GM12878 (cell line): ENCODE measurements at regions not wholly inside any gene's neighbourhood (a gene's known extent, or its start where the extent isn't known, plus 50 kb on each side); places are given as distances from the start of the nearest gene placed in this dataset.

Experiments
- ATAC-seq: fragments of 200-7000 bp; cut with Tn5 transposase; 3 replicates; pipeline ENCODE4 v1.9.1; 2020; ENCODE audit warnings: mild to moderate bottlenecking, moderate library complexity
- BruUV-seq: library from RNA; stranded (reverse); fragments of 400-500 nt; replicated peaks from 2 replicates; lab custom pipeline; 2021; lab: Mats Ljungman, UMichigan
- CTCF ChIA-PET: fragments of 300-600 bp; sonication (Branson Sonifier 250); formaldehyde crosslinking; extraction: SDS; loops from one replicate; lab custom pipeline; 2021; ENCODE audit warnings: inconsistent platforms; lab: Yijun Ruan, JAX
- POLR2A ChIA-PET: fragments of 350-600 bp; formaldehyde crosslinking; extraction: SDS; loops from one replicate; lab custom pipeline; 2021; ENCODE audit warnings: inconsistent platforms; lab: Charles Lee
- RAD21 ChIA-PET: fragments of 300-600 bp; sonication (Branson Sonifier 250); formaldehyde crosslinking; loops from one replicate; lab custom pipeline; 2023; ENCODE audit warnings: antibody characterized with exemption; ENCODE audit not compliant: unreplicated experiment; lab: Charles Lee
- SMC1A ChIA-PET: fragments of 300-600 bp; sonication (Branson Sonifier 250); formaldehyde crosslinking; loops from one replicate; lab custom pipeline; 2023; ENCODE audit not compliant: unreplicated experiment, uncharacterized antibody; lab: Charles Lee
- DNase-seq: peaks from one replicate; pipeline ENCODE4 v3.0.0-alpha.2; 2011; ENCODE audit warnings: low read depth, low spot score
- FAIRE-seq: peaks from 3 replicates; lab custom pipeline; 2011; peaks lifted over from hg19 to GRCh38; lab: Jason Lieb, UNC
- H2AFZ ChIP-seq: 2 replicates; pipeline ENCODE4 v1.6.0; 2011; ENCODE audit warnings: low read depth, low read length, control low read depth; ENCODE audit not compliant: control insufficient read depth
- H3K27ac ChIP-seq: 2 replicates; pipeline ENCODE4 v1.5.1; 2011; ENCODE audit warnings: control low read depth; ENCODE audit not compliant: control insufficient read depth, insufficient read depth
- H3K27me3 ChIP-seq, 2 experiments: replicated peaks in 1 of 2; 2 replicates each; pipeline versions ENCODE4 v1.6.0 to v1.6.1; 2011; ENCODE audit warnings: low read length in 1 of 2; ENCODE audit not compliant: control insufficient read depth in 2 of 2, insufficient read depth in 2 of 2
- H3K36me3 ChIP-seq, 2 experiments: 2 replicates each; pipeline ENCODE4 v1.5.1; 2011; ENCODE audit warnings: low read length in 1 of 2; ENCODE audit not compliant: control insufficient read depth in 2 of 2, insufficient read depth in 2 of 2
- H3K4me1 ChIP-seq: 2 replicates; pipeline ENCODE4 v1.6.1; 2011; ENCODE audit warnings: mild to moderate bottlenecking, low read length, moderate library complexity, mixed read lengths; ENCODE audit not compliant: control insufficient read depth, insufficient read depth
- H3K4me2 ChIP-seq: 2 replicates; pipeline ENCODE4 v1.6.0; 2011; ENCODE audit warnings: control low read depth; ENCODE audit not compliant: control insufficient read depth, insufficient read depth
- H3K4me3 ChIP-seq: fragments of 200-600 bp; sonication (generic); 2 replicates; pipeline ENCODE4 v1.5.1; 2016
- H3K79me2 ChIP-seq: 2 replicates; pipeline ENCODE4 v1.6.0; 2011; ENCODE audit warnings: low read length; ENCODE audit not compliant: control insufficient read depth, insufficient read depth
- H3K9ac ChIP-seq: 2 replicates; pipeline ENCODE4 v1.8.0; 2011; ENCODE audit warnings: low read length, control low read depth, mixed read lengths; ENCODE audit not compliant: control insufficient read depth, insufficient read depth
- H3K9me3 ChIP-seq: replicated peaks from 3 replicates; pipeline ENCODE4 v1.5.1; 2011; ENCODE audit warnings: mild to moderate bottlenecking, low read length; ENCODE audit not compliant: control insufficient read depth, insufficient read depth
- H4K20me1 ChIP-seq: 2 replicates; pipeline ENCODE4 v1.6.0; 2011; ENCODE audit not compliant: control insufficient read depth, insufficient read depth
- CBX5 ChIP-seq: sonication (generic); IDR thresholded peaks from 2 replicates; pipeline ENCODE4 v1.6.1; 2016; ENCODE audit warnings: low read depth, moderate library complexity, mild to moderate bottlenecking, inconsistent platforms
- CEBPB ChIP-seq, 2 experiments: fragments of 150-350 bp in 1 of 2; IDR thresholded peaks; 2 replicates each; pipeline ENCODE4 v1.6.1; 2012 to 2014; ENCODE audit warnings: low read depth in 2 of 2, low read length in 2 of 2, borderline replicate concordance in 1 of 2, inconsistent platforms in 1 of 2
- CREM ChIP-seq: IDR thresholded peaks from 2 replicates; pipeline ENCODE4 v1.6.1; 2014; ENCODE audit warnings: antibody characterized with exemption, low read depth
- FOXM1 ChIP-seq: IDR thresholded peaks from 2 replicates; pipeline ENCODE4 v1.6.1; 2012; ENCODE audit warnings: low read depth, mild to moderate bottlenecking, inconsistent platforms, low read length, moderate library complexity
- KDM1A ChIP-seq: fragments of 200-600 bp; sonication (generic); IDR thresholded peaks from 2 replicates; pipeline ENCODE4 v1.6.1; 2016; ENCODE audit warnings: borderline replicate concordance
- MEF2B ChIP-seq: fragments of 450-650 bp; IDR thresholded peaks from 2 replicates; pipeline ENCODE4 v1.6.1; 2018; ENCODE audit warnings: mild to moderate bottlenecking, moderate library complexity; ENCODE audit not compliant: partially characterized antibody, poor library complexity, severe bottlenecking
- RUNX3 ChIP-seq: IDR thresholded peaks from 2 replicates; pipeline ENCODE4 v1.6.1; 2012; ENCODE audit warnings: low read length, inconsistent platforms
- SRF ChIP-seq, 2 experiments: IDR thresholded peaks; 2 replicates each; pipeline ENCODE4 v1.6.1; 2011; ENCODE audit warnings: low read depth in 2 of 2, low read length in 2 of 2, mild to moderate bottlenecking in 1 of 2, moderate library complexity in 1 of 2
- YY1 ChIP-seq: IDR thresholded peaks from 2 replicates; pipeline ENCODE4 v1.6.1; 2011; ENCODE audit warnings: low read depth, mild to moderate bottlenecking, low read length
- WGBS: methylation state at CpG from one replicate; pipeline ENCODE4 v1.1.6; 2016; ENCODE audit warnings: low lambda C conversion rate; ENCODE audit not compliant: insufficient replicate concordance, insufficient coverage; ENCODE audit errors: missing lambda C conversion rate; 5-methylcytosine and 5-hydroxymethylcytosine counted together
- in situ Hi-C: fragments of 300-500 bp; cut with MboI; formaldehyde crosslinking; loops from 9 replicates; pipeline ENCODE4 v1.14.3; 2018; ENCODE audit warnings: mixed read lengths
- intact Hi-C: fragments of 100-400 bp; cut with micrococcal nuclease; formaldehyde crosslinking; loops from one replicate; pipeline ENCODE4 v1.14.2; 2022; ENCODE audit not compliant: unreplicated experiment
- TF ChIP-seq, protein P1 (sequence below): fragments of 450-650 bp; IDR thresholded peaks from 2 replicates; pipeline ENCODE4 v1.6.1; 2018; ENCODE audit warnings: mild to moderate bottlenecking, low read depth, moderate library complexity; ENCODE audit not compliant: partially characterized antibody
- TF ChIP-seq, protein P2 (sequence below): fragments of 450-650 bp; IDR thresholded peaks from 2 replicates; pipeline ENCODE4 v1.6.1; 2017; ENCODE audit warnings: low read depth, mild to moderate bottlenecking, moderate library complexity
- TF ChIP-seq, protein P3 (sequence below): fragments of 450-650 bp; IDR thresholded peaks from 2 replicates; pipeline ENCODE4 v1.6.1; 2016; ENCODE audit warnings: mild to moderate bottlenecking
- TF ChIP-seq, protein P4 (sequence below): fragments of 450-650 bp; formaldehyde crosslinking; IDR thresholded peaks from 2 replicates; pipeline ENCODE4 v1.4.0; 2022; ENCODE audit warnings: mild to moderate bottlenecking, moderate library complexity

DNA sequence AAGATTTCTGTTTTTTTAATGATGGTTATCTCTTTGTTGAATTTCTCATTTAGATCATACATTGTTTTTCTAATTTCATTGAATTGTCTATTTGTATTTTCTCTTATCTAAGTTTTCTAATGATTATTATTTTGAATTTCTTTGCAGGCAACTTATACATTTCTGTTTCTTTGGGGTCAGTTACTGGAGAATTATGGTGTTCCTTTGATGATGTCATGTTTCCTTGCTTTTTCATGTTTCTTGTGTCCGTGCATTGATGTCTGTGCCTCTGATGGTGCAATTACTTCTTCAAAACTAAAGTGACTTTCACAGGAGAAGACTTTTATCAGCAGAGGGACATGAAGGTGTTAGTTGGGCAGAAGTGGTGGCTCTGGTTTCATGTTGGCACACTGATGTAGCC lies 270.7 kb upstream of the MOCS1 start (continued):
- TF ChIP-seq, protein P1, sequence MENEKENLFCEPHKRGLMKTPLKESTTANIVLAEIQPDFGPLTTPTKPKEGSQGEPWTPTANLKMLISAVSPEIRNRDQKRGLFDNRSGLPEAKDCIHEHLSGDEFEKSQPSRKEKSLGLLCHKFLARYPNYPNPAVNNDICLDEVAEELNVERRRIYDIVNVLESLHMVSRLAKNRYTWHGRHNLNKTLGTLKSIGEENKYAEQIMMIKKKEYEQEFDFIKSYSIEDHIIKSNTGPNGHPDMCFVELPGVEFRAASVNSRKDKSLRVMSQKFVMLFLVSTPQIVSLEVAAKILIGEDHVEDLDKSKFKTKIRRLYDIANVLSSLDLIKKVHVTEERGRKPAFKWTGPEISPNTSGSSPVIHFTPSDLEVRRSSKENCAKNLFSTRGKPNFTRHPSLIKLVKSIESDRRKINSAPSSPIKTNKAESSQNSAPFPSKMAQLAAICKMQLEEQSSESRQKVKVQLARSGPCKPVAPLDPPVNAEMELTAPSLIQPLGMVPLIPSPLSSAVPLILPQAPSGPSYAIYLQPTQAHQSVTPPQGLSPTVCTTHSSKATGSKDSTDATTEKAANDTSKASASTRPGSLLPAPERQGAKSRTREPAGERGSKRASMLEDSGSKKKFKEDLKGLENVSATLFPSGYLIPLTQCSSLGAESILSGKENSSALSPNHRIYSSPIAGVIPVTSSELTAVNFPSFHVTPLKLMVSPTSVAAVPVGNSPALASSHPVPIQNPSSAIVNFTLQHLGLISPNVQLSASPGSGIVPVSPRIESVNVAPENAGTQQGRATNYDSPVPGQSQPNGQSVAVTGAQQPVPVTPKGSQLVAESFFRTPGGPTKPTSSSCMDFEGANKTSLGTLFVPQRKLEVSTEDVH: no peak
- no peak for TF ChIP-seq CBX5
- TF ChIP-seq, all 136 proteins: peak for 0

DNA sequence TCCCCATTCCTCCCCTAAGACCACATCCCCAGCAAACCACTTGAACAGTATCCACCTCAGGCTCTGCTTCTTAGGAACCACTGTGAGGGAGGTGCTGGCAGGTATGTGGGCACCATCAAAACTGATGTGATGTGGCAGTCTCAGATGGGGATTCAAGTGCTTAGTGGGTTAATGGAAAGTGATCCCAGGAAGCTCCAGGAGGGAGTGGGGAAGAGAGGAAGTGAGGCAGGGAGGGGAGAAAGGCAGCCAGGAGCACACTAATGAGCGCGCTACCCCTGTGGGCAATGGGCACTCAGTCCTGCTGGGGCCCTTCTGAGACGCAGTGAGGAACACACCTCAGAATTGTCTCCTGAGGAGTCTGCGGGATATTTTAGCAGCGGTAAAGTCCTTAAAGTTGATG lies 263.1 kb upstream of the MOCS1 start:
- Histone ChIP-seq H3K9ac (no peak overlapping the region), H3K79me2 (no peaks in the 10 kb centered on the region), H3K27ac (no peak overlapping the region)
- intact Hi-C loops: no loop called here
- POLR2A ChIA-PET: no interaction called here
- TF ChIP-seq CREM (no peak), RUNX3 (no peak), FOXM1 (no peak), YY1 (no peak), CEBPB (IDR thresholded peaks at IDR 0.05; ENCODE audit: borderline replicate concordance in 1 of 2, low read depth in 2 of 2, low read length in 2 of 2) (no peak), KDM1A (no peak), MEF2B (no peak), SRF (IDR thresholded peaks at IDR 0.05; ENCODE audit: low read depth in 2 of 2, low read length in 2 of 2) (no peak)
- TF ChIP-seq, protein P2, sequence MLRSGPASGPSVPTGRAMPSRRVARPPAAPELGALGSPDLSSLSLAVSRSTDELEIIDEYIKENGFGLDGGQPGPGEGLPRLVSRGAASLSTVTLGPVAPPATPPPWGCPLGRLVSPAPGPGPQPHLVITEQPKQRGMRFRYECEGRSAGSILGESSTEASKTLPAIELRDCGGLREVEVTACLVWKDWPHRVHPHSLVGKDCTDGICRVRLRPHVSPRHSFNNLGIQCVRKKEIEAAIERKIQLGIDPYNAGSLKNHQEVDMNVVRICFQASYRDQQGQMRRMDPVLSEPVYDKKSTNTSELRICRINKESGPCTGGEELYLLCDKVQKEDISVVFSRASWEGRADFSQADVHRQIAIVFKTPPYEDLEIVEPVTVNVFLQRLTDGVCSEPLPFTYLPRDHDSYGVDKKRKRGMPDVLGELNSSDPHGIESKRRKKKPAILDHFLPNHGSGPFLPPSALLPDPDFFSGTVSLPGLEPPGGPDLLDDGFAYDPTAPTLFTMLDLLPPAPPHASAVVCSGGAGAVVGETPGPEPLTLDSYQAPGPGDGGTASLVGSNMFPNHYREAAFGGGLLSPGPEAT: no peak
- TF ChIP-seq, protein P3, sequence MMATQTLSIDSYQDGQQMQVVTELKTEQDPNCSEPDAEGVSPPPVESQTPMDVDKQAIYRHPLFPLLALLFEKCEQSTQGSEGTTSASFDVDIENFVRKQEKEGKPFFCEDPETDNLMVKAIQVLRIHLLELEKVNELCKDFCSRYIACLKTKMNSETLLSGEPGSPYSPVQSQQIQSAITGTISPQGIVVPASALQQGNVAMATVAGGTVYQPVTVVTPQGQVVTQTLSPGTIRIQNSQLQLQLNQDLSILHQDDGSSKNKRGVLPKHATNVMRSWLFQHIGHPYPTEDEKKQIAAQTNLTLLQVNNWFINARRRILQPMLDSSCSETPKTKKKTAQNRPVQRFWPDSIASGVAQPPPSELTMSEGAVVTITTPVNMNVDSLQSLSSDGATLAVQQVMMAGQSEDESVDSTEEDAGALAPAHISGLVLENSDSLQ: no peak
- TF ChIP-seq, protein P4, sequence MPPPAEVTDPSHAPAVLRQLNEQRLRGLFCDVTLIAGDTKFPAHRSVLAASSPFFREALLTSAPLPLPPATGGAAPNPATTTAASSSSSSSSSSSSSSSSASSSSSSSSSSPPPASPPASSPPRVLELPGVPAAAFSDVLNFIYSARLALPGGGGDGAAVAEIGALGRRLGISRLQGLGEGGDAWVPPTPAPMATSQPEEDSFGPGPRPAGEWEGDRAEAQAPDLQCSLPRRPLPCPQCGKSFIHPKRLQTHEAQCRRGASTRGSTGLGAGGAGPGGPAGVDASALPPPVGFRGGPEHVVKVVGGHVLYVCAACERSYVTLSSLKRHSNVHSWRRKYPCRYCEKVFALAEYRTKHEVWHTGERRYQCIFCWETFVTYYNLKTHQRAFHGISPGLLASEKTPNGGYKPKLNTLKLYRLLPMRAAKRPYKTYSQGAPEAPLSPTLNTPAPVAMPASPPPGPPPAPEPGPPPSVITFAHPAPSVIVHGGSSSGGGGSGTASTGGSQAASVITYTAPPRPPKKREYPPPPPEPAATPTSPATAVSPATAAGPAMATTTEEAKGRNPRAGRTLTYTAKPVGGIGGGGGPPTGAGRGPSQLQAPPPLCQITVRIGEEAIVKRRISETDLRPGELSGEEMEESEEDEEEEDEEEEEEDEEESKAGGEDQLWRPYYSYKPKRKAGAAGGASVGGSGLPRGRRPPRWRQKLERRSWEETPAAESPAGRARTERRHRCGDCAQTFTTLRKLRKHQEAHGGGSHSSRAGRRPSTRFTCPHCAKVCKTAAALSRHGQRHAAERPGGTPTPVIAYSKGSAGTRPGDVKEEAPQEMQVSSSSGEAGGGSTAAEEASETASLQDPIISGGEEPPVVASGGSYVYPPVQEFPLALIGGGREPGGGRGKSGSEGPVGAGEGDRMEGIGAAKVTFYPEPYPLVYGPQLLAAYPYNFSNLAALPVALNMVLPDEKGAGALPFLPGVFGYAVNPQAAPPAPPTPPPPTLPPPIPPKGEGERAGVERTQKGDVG (CRISPR knock-in tag): no peak
- TF ChIP-seq, all 136 proteins: peak for 0
- Histone ChIP-seq H3K4me1 (no peaks in the 10 kb centered on the region), H3K27me3 (no peaks in the 10 kb centered on the region), H3K4me2 (no peak overlapping the region), H2AFZ (no peak overlapping the region), H3K36me3 (no peaks in the 10 kb centered on the region), H4K20me1 (no peaks in the 10 kb centered on the region), H3K9me3 (no peaks in the 10 kb centered on the region), H3K4me3 (no peak overlapping the region)
- no peak for FAIRE-seq
- CTCF ChIA-PET: no interaction called here
- no peak for ATAC-seq
- DNase-seq: no peak
- in situ Hi-C loops: no loop called here
- 59% methylated on average over 5 of the region's 5 CpGs for WGBS
- SMC1A ChIA-PET: interaction anchor here (0.6 to 1.9 kb wide), 2 partner anchors 51 to 64 kb away, joined by 3 to 6 read pairs; no protein-coding TSS in a partner anchor
- RAD21 ChIA-PET: no interaction called here
- BruUV-seq: no TSS peak
